SK-N-MC (cell line): ENCODE measurements at regions not wholly inside any gene's neighbourhood (a gene's known extent, or its start where the extent isn't known, plus 50 kb on each side); places are given as distances from the start of the nearest gene placed in this dataset.

Source experiments
- DNase-seq: peaks from one replicate; pipeline ENCODE4 v3.0.0-alpha.2; 2011; ENCODE audit warnings: low read depth, low spot score
- H3K27ac ChIP-seq: fragments of 200-600 bp; sonication (generic); 2 replicates; pipeline ENCODE4 v1.5.1; 2016; ENCODE audit warnings: mixed run types
- H3K36me3 ChIP-seq: fragments of 200-600 bp; sonication (generic); 2 replicates; pipeline ENCODE4 v1.6.1; 2017; ENCODE audit warnings: antibody characterized with exemption, low read length, mixed read lengths; ENCODE audit not compliant: insufficient read depth
- H3K4me3 ChIP-seq: fragments of 200-600 bp; sonication (generic); 2 replicates; pipeline ENCODE4 v1.5.1; 2016
- H3K9ac ChIP-seq: fragments of 200-600 bp; sonication (generic); 2 replicates; pipeline ENCODE4 v1.8.0; 2017; ENCODE audit warnings: mixed run types, mixed read lengths; ENCODE audit not compliant: insufficient read length
- H3K9me3 ChIP-seq: fragments of 200-600 bp; sonication (generic); 2 replicates; pipeline ENCODE4 v1.6.1; 2017; ENCODE audit warnings: low read depth, mild to moderate bottlenecking, antibody characterized with exemption, low read length, moderate library complexity, mixed read lengths
- EZH2 ChIP-seq: fragments of 200-600 bp; sonication (generic); IDR thresholded peaks from one replicate; pipeline ENCODE4 v1.6.1; 2017; ENCODE audit warnings: antibody characterized with exemption
- FOXP2 ChIP-seq: optimal IDR thresholded peaks from 2 replicates; pipeline ENCODE3; 2011; ENCODE audit warnings: mild to moderate bottlenecking, moderate library complexity; ENCODE audit not compliant: insufficient read depth; ENCODE audit errors: extremely low read length, control extremely low read depth
- POLR2AphosphoS5 ChIP-seq: IDR thresholded peaks from 2 replicates; pipeline ENCODE4 v1.6.1; 2012; ENCODE audit warnings: mild to moderate bottlenecking, low read depth, low read length, borderline replicate concordance

GRCh38 chr4:163815776-163816175 is 321.3 kb downstream of the TMA16 start:
- H3K27ac ChIP-seq = peak overlapping the region; percentile 75
- peak; percentile 16 for DNase-seq

GRCh38 chr4:163816494-163816893 is 322.0 kb downstream of the TMA16 start:
- Histone ChIP-seq H3K9ac (no peak overlapping the region), H3K4me3 (no peak overlapping the region), H3K27ac (no peak overlapping the region), H3K9me3 (no peaks in the 10 kb centered on the region), H3K36me3 (no peaks in the 10 kb centered on the region)
- DNase-seq = no peak
- TF ChIP-seq FOXP2 = no peak
- TF ChIP-seq POLR2AphosphoS5 = no peak
- TF ChIP-seq EZH2 = no peak

More at GRCh38 chr4:163815776-163816175, 321.3 kb downstream of the TMA16 start:
- TF ChIP-seq EZH2 (no peak), FOXP2 (no peak), POLR2AphosphoS5 (no peak; the same call in 1 of the 2 replicates)
- no peaks in the 10 kb centered on the region for H3K36me3 ChIP-seq
- peak overlapping the region; percentile 22; the same call in 1 of the 2 replicates for H3K4me3 ChIP-seq
- H3K9ac ChIP-seq = peak overlapping the region; percentile 24
- H3K9me3 ChIP-seq = no peaks in the 10 kb centered on the region

GRCh38 chr4:163818673-163819072 is 324.2 kb downstream of the TMA16 start:
- no peaks in the 10 kb centered on the region for H3K36me3 ChIP-seq
- H3K4me3 ChIP-seq = no peak overlapping the region
- DNase-seq = no peak
- TF ChIP-seq EZH2 = no peak
- TF ChIP-seq FOXP2 = no peak
- TF ChIP-seq POLR2AphosphoS5 = no peak
- H3K9me3 ChIP-seq = no peaks in the 10 kb centered on the region
- H3K27ac ChIP-seq = no peak overlapping the region
- no peak overlapping the region for H3K9ac ChIP-seq

- Histone ChIP-seq H3K36me3 (no peaks in the 10 kb centered on the region), H3K27ac (no peak overlapping the region), H3K9ac (no peak overlapping the region), H3K4me3 (no peak overlapping the region), H3K9me3 (no peaks in the 10 kb centered on the region)
- TF ChIP-seq POLR2AphosphoS5 (no peak), FOXP2 (no peak), EZH2 (no peak)
- no peak for DNase-seq
These were observed 339.2 kb downstream of the TMA16 start for GRCh38 chr4:163833669-163834068.

- H3K4me3 ChIP-seq = no peak overlapping the region
- no peak overlapping the region for H3K27ac ChIP-seq
- H3K9ac ChIP-seq = no peak overlapping the region
- no peaks in the 10 kb centered on the region for H3K9me3 ChIP-seq
- DNase-seq = no peak
- H3K36me3 ChIP-seq = no peaks in the 10 kb centered on the region
- TF ChIP-seq POLR2AphosphoS5 = no peak
- TF ChIP-seq FOXP2 = no peak
- TF ChIP-seq EZH2 = no peak
These were observed 351.5 kb downstream of the TMA16 start for GRCh38 chr4:163846008-163846407.

- Histone ChIP-seq H3K9ac (no peak overlapping the region), H3K9me3 (no peaks in the 10 kb centered on the region), H3K4me3 (no peak overlapping the region), H3K36me3 (no peaks in the 10 kb centered on the region), H3K27ac (no peak overlapping the region)
- TF ChIP-seq EZH2 = no peak
- no peak for TF ChIP-seq FOXP2
- no peak for TF ChIP-seq POLR2AphosphoS5
- no peak for DNase-seq
These were observed 357.8 kb downstream of the TMA16 start for GRCh38 chr4:163852246-163852645.

GRCh38 chr4:163857903-163858302 is 363.4 kb downstream of the TMA16 start:
- DNase-seq = peak; percentile 18
- no peaks in the 10 kb centered on the region; the same call in 1 of the 2 replicates for H3K9me3 ChIP-seq
- no peak overlapping the region for H3K9ac ChIP-seq
- no peaks in the 10 kb centered on the region for H3K36me3 ChIP-seq
- no peak overlapping the region for H3K27ac ChIP-seq
- TF ChIP-seq FOXP2 (no peak), EZH2 (no peak), POLR2AphosphoS5 (no peak)
- no peak overlapping the region for H3K4me3 ChIP-seq

- H3K27ac ChIP-seq = no peak overlapping the region
- H3K9me3 ChIP-seq = no peaks in the 10 kb centered on the region; the same call in 1 of the 2 replicates
- no peak overlapping the region for H3K4me3 ChIP-seq
- H3K36me3 ChIP-seq = no peaks in the 10 kb centered on the region
- TF ChIP-seq EZH2 = no peak
- no peak for TF ChIP-seq FOXP2
- no peak for TF ChIP-seq POLR2AphosphoS5
- DNase-seq = no peak
- no peak overlapping the region for H3K9ac ChIP-seq
These were observed 364.0 kb downstream of the TMA16 start for GRCh38 chr4:163858515-163858914.

- H3K4me3 ChIP-seq = no peak overlapping the region
- H3K9ac ChIP-seq = no peak overlapping the region
- no peak for DNase-seq
- no peak overlapping the region for H3K27ac ChIP-seq
- no peaks in the 10 kb centered on the region; the same call in 1 of the 2 replicates for H3K9me3 ChIP-seq
- no peak for TF ChIP-seq EZH2
- TF ChIP-seq POLR2AphosphoS5 = no peak
- no peak for TF ChIP-seq FOXP2
- H3K36me3 ChIP-seq = no peaks in the 10 kb centered on the region
These were observed 368.6 kb downstream of the TMA16 start for GRCh38 chr4:163863082-163863481.
